ENCODE measurements at regions not wholly inside any gene's neighbourhood (a gene's known extent, or its start where the extent isn't known, plus 50 kb on each side); places are given as distances from the start of the nearest gene placed in this dataset.

DNA sequence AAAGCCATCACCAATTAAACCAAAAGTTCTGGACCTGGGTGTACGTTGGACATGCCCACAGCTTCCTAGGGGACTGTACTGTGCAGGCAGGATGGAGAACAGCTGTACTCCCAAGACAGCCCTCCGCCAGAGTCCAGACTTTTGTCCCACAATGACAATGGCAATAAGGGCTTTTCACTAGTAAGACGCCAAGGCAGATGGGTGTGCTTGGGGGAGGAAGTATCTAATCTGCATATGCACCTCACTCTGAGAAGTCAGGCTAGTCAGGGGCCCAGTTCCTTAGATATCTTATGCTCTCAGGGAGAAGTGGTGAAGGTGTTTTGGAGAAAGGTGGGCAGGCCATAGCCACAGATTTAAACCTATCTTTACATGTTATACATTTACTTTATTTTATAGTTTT is 85.1 kb upstream of the USP47 start:
- DNase-seq (ENCODE audit: low read depth): no peak

DNA sequence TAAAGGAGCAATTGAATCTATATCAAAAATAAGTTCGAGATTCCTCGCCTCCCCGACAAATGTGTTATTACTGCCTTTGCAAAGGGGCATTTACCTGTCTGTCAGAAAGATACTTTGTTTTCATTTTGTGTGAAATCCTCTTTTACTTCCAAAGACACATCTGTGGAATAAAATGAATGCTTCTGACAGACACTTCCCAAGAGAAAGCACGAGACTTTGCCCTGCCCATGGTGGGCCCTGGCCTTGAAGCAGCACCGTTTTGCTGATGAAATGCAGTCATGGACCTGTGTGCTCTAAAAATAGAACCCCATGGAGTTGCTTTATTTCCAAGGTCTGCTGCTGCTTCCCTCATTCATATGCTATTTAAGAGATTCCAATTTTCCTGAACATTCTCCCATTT is 85.9 kb upstream of the USP47 start:
- no peak for DNase-seq (ENCODE audit: low read depth)

DNA sequence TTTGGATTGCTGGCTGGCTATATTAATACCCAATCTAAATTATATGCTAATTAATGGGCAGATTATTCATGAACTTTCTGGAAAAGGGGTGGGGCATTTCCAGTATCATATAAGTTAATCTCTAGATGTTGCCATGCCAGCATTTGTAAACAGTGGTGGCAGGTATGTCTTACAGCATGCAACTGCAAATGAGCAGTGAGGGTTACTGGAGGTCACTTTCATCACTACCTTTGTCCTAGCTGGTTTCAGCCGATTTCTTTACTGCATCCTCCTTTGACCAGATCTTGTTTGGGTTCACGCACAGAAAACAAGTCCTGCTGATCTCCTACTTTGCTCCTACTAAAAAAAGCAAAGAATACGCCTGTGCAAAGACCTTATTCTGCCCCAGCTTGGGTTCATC is 89.1 kb upstream of the USP47 start:
- no peak for DNase-seq (ENCODE audit: low read depth)

DNA sequence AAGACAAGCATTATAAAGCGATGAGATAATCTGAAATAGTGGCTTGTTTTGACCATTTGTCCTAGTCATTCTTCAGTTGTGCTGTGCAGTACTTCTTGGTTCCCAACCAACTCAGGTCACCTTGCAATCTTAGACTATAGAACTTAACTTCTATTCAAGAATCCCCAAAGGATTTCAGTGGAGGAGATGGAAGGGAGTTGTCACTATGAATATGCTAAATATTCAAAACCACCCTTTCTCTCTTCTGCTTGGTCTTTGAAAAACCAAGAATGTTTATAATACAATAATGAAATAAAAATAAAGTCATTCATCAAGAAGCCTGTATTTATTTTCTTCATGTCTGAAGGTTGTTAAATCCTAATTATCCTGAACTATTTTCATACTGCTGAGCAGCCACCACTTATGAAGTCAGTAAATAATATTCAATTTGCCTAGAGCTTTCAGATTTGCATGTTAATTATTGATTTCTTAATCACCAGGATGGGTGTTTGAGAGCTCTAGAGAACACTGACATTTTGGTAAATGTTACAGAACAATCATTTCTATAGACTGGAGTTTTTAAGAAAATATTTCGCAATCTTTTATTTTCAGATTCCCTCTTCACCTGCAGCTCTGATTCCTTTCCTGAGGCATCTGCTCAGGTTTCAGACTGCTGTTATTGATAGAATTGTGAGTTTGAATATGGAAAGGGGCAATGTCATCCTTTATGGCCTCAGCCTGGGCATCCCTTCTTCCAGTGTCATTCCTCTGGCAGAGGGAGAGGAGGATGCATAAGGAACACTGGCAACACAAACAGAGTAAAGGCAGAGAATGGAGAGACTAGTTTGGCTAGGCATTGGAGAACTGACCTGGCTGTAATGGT is 91.5 kb upstream of the USP47 start:
- DNase-seq (ENCODE audit: low read depth): no peak

DNA sequence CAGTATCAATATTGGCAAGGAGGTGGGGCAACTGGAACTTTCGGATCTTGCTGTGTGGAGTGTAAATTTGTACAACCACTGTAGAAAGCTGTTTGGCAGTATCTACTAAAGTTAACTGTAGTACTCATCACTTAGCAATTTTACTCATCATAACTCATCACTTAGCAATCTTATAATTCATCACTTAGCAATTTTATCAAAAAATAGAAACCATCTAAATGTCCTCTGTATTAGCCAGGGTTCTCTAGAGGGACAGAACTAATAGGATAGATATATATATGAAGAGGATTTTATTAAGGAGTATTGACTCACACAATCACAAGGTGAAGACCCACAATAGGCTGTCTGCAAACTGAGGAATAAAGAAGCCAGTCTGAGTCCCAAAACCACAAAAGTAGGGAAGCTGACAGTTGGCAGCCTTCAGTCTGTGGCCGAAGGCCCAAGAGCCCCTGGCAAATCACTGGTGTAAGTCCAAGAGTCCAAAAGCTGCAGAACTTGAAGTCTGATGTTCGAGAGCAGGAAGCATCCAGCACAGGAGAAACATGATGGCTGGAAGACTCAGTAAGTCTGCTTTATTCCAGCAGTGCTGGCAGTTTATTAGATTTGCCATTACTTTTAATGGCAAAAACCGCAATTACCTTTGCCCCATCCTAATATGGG is 92.9 kb upstream of the USP47 start:
- DNase-seq (ENCODE audit: low read depth): no peak

DNA sequence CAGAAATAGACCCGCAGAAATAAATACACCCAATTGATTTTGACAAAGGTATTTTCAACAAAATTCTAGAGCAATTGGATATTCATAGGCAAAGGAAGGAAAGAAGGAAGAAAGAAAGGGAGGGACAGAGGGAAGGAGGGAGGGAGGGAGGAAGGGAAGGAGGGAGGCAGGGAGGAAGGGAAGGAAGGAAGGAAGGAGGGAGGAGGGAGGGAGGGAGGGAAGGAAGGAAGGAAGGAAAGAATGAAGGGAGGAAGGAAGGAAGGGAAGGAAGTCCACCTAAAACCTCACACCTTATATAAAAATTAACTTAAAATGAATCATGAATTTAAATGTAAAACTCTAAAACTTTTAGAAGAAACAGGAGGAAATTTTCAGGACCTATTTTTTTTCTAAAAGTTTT is 94.2 kb upstream of the USP47 start:
- DNase-seq (ENCODE audit: low read depth): no peak

DNA sequence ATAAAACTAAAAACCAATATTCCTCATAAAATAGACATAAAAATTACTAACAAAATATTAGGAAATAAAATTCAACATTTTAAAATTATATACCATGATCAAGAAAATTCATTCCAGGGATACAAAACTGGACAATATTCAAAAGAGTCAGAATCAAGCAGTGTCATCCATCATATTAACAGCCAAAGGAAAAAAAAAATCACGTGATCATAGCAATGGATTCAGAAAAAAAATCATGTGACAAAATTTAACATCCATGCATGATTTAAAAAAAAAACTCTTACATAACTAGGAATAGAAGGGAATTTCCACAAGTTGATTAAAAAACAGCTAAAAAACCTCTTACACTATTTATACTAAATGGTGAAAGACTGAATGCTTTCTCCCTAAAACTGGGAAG is 95.3 kb upstream of the USP47 start:
- no peak for DNase-seq (ENCODE audit: low read depth)

DNA sequence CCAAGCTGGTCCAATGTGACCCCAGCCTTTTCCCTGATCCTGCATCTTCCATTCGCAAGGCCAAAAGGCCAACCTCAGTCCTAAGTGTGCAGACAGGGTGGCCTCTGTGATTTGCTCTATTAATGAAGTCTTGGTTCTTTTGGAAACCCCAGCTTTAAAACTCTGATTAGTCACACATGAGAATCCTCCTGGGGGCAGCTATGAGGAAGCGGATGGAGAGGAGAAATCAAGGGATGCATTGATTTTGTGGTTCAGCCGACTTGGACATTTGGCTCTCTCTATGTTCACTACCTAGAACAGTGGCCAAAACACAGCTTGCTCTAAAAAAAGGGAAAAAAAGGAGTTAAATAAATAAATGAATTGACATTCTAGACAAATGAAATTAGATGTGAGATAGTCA is 98.6 kb upstream of the USP47 start:
- DNase-seq (ENCODE audit: low read depth): no peak

DNA sequence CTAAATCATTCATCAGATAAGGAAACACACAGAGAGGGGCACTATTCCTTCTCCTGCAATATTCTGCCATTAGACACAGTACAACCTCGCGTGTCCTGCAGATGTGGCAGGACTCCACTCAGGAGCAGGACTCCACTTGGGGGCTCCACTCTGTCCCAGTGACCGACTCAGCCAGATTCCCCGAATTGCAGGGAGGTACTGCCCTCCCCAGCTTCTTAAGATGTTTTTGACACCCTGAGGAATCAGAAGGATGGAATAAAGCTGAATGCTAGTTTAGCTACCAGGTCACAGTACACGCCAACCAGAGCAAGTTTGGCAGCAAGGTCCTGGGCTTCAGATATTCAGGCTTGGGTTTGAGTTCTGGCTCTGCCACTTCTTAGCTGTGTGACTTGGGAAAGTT is 99.3 kb upstream of the USP47 start:
- DNase-seq (ENCODE audit: low read depth): no peak

DNA sequence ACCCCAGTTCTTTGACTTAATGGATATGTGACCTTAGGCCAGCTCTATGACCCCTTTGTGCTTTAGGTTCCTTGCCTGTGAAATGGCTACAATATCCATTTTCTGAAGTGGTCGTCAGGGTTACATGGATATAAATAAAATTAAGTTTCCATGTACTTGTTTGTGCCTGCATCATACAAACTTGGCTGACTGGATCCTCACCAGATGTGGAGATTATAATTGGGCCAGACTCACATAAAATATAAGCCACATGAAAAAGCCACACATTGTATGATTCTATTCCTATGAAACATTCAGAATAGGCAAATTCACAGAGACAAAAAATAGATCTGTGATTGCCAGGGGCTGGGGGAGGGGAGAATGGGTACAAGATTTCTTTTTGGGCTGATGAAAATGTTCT is 100.9 kb upstream of the USP47 start:
- DNase-seq (ENCODE audit: low read depth): no peak

DNA sequence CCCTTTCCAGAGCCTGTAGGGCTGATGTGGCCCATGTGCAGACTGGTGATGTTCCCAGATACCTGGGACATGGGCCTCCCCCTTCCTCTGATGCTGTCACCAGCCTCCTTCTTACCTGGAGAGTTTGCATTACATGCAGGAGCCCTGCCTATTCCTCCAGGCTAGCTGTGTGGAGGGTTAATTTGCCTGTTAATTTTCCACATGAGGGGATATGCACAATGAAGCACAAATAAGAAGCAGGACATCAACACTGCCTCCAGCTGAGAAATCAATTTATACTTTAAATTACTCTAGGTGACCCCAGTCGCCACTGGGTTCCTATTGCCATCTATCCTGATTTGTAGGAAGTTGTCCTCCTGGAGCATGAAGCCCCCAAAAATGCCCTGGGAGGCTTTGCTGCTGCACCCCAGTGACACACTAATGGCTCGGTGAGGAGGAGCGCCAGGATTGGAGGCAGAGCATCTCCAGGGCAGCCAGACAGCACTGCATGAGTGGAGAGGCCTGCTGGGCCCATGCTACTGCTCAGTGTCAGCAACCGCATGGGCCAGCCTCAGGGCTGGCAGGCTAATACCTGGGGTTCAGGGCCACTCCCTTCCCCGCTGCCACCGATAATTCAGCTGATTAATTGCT is 101.6 kb upstream of the USP47 start:
- no peak for DNase-seq (ENCODE audit: low read depth)

DNA sequence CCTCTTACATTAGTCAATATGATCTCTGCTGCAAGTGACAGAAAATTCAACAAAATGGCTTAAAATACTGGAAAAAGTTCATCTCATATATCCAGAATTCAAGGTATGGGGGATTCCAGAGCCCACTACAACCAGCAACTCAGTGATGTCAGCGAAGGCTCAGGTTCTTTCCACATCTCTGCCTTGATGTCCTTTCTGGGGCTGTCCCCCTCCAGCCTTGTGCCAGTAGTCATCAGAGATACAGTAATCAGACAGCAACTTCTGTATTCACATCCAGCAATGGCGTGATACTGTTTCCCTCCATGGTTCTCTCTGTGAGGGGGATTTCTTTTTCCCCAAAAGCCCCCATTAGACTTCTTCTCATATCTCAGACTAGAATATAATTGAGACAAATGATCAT is 103.4 kb upstream of the USP47 start:
- DNase-seq (ENCODE audit: low read depth): no peak

DNA sequence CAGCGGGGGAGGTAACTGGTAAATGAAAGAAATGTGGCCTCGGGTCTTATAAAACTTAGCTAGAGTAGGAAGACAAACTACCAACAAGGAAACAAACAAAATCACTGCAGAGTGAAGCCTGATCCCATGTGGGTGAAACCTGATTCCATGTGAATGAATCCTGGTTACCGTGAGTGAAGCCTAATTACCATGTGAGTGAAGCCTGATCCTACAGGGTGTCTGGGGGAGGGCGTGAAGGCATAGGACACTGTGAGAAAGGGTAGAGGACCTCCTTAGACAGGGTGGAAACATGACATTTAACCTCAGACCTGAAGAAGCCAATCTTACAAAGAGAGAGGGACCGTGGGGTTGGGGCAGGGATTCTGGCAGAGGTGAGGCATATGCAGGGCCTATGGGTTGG is 106.2 kb upstream of the USP47 start:
- no peak for DNase-seq (ENCODE audit: low read depth)

DNA sequence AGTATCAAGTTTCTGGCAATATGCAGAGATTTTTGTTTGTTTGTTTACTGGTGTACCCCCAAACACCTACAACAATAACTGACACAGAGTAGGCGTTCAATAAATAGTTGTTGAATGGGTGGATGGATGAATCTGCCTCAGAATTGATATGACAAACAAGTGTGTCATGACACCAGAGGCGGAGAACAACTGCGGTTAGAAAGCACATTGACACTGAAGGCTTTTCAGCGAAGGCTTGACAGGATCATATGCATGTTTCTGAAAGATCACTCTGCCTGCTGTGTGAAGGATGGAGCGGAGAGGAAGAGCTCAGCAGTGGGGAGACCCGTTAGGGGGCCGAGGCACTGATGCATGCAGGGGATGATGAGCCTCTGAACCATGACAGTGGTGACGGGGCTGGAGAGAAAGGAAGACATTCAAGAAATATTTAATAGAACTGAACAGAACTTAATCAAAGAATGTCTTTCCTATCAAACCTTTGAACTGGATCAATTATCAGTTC is 108.5 kb upstream of the USP47 start:
- DNase-seq (ENCODE audit: low read depth): no peak

DNA sequence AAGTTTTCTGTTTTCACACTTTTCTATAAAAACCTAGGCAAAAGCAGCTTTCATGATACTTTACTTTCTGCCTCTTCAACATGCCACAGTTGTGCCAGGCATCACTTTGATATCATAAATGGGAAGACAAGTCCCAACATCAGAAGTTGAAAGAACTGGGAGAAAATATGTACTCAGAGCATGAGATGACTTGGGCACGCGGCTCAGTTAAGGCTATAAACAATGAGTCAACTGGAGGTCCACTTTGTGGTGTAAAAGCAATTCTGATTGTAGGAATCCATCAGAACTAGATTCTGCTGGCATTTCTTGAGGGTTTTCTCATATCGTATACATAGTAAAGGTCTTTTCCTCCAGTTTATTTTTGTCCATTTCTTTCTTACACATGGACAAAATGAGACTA is 109.7 kb upstream of the USP47 start:
- DNase-seq (ENCODE audit: low read depth): no peak

DNA sequence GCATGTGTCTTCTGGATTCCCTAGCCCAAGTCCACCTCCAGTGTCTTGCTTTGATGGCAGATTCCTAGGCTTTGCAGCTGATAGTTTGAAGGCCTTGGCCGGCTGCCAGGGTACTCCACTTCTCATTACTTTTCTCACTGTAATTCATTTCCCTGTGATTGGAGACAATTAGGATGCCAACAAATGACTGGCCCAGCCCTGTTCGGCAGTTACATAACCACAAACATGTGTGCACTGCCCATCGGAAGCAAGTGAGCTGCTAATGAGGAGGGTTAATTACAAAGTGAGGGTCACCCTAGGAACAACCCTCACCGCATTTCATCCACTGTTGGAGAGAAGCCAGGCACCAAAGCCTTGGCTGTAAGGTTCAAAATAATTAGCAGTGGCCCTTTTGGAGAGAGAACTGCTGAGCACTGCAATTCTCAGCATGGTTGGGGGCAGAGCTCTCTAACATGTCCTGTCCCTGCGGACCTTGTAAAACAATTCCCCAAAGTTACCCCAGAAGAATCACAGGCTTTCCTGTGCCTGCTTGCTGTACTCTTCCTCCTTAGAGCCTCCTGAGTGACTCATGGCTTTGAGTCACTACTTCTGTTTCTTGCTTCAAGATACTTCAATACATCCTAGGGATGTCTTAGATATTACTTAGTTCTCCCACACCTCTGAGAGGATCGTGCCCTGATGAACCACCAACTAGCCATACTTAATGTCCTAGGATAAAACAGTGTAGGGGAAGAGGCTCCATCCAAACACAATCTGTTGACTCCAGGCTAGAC is 109.7 kb upstream of the GALNT18 start:
- DNase-seq (ENCODE audit: low read depth): peak; percentile 30

DNA sequence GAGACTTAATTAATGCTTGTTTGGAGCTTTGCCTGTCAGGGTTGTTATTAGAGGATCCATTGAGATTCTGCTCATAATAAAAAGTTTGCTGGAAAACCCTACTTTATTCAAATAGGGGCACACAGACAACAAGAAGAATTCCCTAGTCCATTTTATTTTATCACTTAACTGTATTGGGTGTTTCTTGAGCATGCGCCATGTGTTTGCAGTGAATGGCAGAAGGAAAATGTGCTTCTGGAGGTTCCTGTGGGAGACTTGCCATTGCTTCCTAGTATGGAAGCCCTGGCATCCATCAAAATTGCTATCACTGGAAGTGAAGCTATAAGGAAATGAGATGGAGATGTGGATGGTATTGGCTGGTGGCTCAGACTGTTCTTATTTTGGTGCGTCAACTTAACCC is 106.6 kb upstream of the GALNT18 start:
- DNase-seq (ENCODE audit: low read depth): no peak

DNA sequence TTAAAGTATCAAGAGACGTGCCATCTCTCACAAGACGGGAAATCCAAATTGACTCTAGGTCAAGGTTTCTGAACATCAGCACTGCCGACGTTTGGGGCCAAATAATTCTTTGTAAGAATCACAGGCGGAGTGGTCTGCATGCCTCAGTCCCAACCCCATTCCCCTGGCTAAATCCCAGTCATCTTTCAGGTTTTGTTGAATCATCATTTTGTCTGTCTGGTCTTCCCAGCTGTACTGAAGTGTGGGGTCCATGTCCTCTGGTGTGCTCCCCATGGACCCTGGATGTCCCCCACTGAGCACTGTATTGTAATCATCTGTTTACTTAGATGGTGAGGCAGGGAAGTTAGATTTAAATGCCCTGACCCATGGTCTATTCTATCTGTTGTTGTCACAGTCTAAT is 103.6 kb upstream of the GALNT18 start:
- no peak for DNase-seq (ENCODE audit: low read depth)

DNA sequence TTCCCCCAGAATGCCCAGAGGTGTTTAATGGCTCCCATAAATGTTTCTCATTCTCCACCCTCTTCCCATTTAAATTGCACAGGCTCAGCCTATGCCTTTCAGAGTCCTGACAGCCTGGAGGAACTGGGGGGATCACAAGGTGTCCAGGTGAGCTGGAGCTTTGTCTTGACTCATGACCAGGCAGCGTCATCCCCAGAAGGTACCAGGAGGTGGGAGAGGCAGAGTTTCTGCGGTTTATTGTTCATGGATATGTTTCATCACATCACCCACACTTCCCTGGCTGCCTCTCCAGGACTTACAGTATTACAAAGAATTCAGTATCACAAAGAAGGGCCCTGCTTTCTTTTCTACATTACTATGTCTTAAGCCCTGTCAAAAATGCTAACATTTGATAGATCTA is 103.2 kb upstream of the GALNT18 start:
- no peak for DNase-seq (ENCODE audit: low read depth)

DNA sequence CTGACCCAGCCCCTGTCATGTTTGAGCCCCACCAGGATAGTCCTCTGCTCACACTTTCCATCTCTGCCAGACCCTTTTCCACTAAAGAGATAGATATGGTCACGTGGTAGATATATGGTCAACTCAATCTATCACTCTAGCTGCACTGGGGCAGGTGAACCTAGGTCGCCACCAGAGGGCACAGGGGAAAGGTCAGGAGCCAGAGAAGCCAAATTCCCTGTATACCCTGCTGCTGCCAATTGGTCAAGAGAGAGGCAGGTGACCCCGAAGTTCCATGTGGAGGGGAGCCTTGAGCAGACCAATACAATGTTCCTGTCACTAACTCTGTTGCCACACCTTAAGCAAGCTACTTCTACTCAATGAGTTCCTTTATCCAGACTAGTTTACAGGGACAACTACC is 101.1 kb upstream of the GALNT18 start:
- no peak for DNase-seq (ENCODE audit: low read depth)

DNA sequence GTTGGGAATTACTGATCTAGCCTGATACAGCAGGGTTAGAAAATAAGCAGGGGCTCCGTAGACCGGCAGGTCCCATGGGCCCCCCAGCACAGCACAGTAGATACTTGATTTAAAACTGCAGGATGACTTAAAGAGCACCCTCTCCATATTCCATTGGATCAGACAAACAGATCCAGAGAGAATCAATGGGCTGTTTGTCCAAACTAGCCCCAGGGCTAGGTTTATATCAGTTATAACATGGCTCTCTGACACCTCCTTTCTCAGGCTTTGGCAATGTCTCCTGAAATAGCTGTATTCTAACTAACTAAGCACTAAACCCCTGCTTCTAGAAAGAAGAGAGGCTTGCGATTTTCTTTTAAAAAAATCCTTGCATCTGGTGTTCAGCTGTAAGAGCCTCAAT is 100.4 kb upstream of the GALNT18 start:
- no peak for DNase-seq (ENCODE audit: low read depth)

DNA sequence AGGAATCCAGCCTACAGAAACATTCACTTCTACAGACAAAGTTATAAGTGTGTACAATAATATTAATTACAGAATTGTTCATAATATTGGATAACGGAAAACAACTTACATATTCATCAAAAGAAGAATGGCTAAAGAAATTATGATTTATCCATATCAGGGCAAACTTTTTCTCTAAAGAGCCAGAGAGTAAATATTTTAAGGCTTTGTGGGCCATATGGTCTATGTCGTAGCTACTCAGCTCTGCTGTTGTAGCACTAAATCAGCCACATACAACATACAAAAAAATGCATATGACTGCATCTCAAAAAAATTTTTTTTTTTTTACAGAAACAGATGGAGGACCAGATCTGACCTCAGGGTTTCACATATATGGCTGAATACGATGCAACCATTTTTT is 96.7 kb upstream of the GALNT18 start:
- no peak for DNase-seq (ENCODE audit: low read depth)
